Endodermal cell (in vitro differentiated cells): ENCODE measurements at regions not wholly inside any gene's neighbourhood (a gene's known extent, or its start where the extent isn't known, plus 50 kb on each side); places are given as distances from the start of the nearest gene placed in this dataset.
A peak's percentile ranks its signal among the peaks of the same experiment; 100 is the strongest.

ENCODE experiments used
- DNase-seq: peaks from one replicate; pipeline ENCODE4 v3.0.0-alpha.2; 2017
- H3K27ac ChIP-seq: 2 replicates; pipeline ENCODE4 v1.5.1; 2013; ENCODE audit warnings: mild to moderate bottlenecking, low read depth, low read length, moderate library complexity
- H3K27me3 ChIP-seq: 2 replicates; pipeline ENCODE4 v1.6.1; 2013; ENCODE audit warnings: mild to moderate bottlenecking, low read length, moderate library complexity; ENCODE audit not compliant: insufficient read depth, control insufficient read depth, poor library complexity, severe bottlenecking
- H3K36me3 ChIP-seq: 2 replicates; pipeline ENCODE4 v1.7.0; 2013; ENCODE audit warnings: mild to moderate bottlenecking, low read length, moderate library complexity; ENCODE audit not compliant: control insufficient read depth, insufficient read depth
- H3K4me1 ChIP-seq: one replicate; pipeline ENCODE4 v1.7.0; 2013; ENCODE audit warnings: low read length; ENCODE audit not compliant: control insufficient read depth, insufficient read depth
- H3K4me3 ChIP-seq: 2 replicates; pipeline ENCODE4 v1.5.1; 2013; ENCODE audit warnings: mild to moderate bottlenecking, low read length, moderate library complexity
- H3K9ac ChIP-seq: 2 replicates; pipeline ENCODE4 v1.6.1; 2013; ENCODE audit warnings: mild to moderate bottlenecking, low read length, moderate library complexity; ENCODE audit not compliant: poor library complexity, severe bottlenecking; ENCODE audit errors: extremely low read depth
- H3K9me3 ChIP-seq: 2 replicates; pipeline ENCODE4 v1.6.1; 2013; ENCODE audit warnings: mild to moderate bottlenecking, low read length, moderate library complexity; ENCODE audit not compliant: control insufficient read depth
- H3K27ac Mint-ChIP-seq: 2 replicates; pipeline ENCODE4 v1.8.0; 2020; ENCODE audit warnings: mixed read lengths
- H3K27me3 Mint-ChIP-seq: 2 replicates; pipeline ENCODE4 v1.8.0; 2021; ENCODE audit warnings: mild to moderate bottlenecking, mixed read lengths; ENCODE audit not compliant: insufficient read depth
- H3K36me3 Mint-ChIP-seq: 2 replicates; pipeline ENCODE4 v1.8.0; 2020; ENCODE audit warnings: low read depth, mixed read lengths
- H3K4me1 Mint-ChIP-seq: 2 replicates; pipeline ENCODE4 v1.8.0; 2020; ENCODE audit warnings: mixed read lengths
- H3K4me3 Mint-ChIP-seq: 2 replicates; pipeline ENCODE4 v1.8.0; 2020; ENCODE audit warnings: mild to moderate bottlenecking, moderate library complexity, mixed read lengths
- H3K9me3 Mint-ChIP-seq: 2 replicates; pipeline ENCODE4 v1.8.0; 2020; ENCODE audit warnings: mild to moderate bottlenecking, mixed read lengths
- CTCF ChIP-seq: fragments of 200-600 bp; sonication (generic); conservative IDR thresholded peaks from 2 replicates; pipeline ENCODE4 v1.5.0; 2021; ENCODE audit warnings: antibody characterized with exemption, mild to moderate bottlenecking
- WGBS, 2 experiments: methylation state at CpG; one replicate each; pipeline versions ENCODE4 v1.1.5 to v1.1.7; 2013; ENCODE audit warnings: missing lambda C conversion rate in 2 of 2, mixed read lengths in 1 of 2; ENCODE audit not compliant: insufficient coverage in 1 of 2, insufficient read length in 1 of 2; 5-methylcytosine and 5-hydroxymethylcytosine counted together

GRCh38 chr10:123408660-123409059 lies 254.5 kb downstream of the BUB3 start:
- H3K27me3 Mint-ChIP-seq, result no peaks in the 10 kb centered on the region
- peaks cover 30% of the 10 kb centered on the region for H3K9me3 Mint-ChIP-seq
- Histone ChIP-seq H3K27me3 (no peaks in the 10 kb centered on the region), H3K27ac (no peak overlapping the region), H3K36me3 (no peaks in the 10 kb centered on the region), H3K4me3 (no peak overlapping the region), H3K9me3 (peaks cover 18% of the 10 kb centered on the region), H3K4me1 (no peaks in the 10 kb centered on the region), H3K9ac (no peak overlapping the region)
- H3K27ac Mint-ChIP-seq, result no peak overlapping the region
- peaks cover 2% of the 10 kb centered on the region for H3K36me3 Mint-ChIP-seq
- DNase-seq, result peak; percentile 5
- WGBS, 2 experiments, result 66 to 89% methylated on average over 3 of the region's 3 CpGs
- no peak overlapping the region for H3K4me3 Mint-ChIP-seq
- TF ChIP-seq CTCF, result no peak
- no peaks in the 10 kb centered on the region for H3K4me1 Mint-ChIP-seq

- no peak for TF ChIP-seq CTCF
- Mint-ChIP-seq H3K4me1 (no peaks in the 10 kb centered on the region), H3K4me3 (no peak overlapping the region), H3K27ac (no peak overlapping the region), H3K27me3 (no peaks in the 10 kb centered on the region), H3K9me3 (peaks cover 23% of the 10 kb centered on the region), H3K36me3 (peaks cover under 1% of the 10 kb centered on the region)
- H3K27me3 ChIP-seq, result no peaks in the 10 kb centered on the region
- DNase-seq, result peak; percentile 21
- 80 to 97% methylated on average over 1 to 3 of the region's 3 CpGs for WGBS, 2 experiments
- H3K9ac ChIP-seq, result no peak overlapping the region
- no peak overlapping the region for H3K27ac ChIP-seq
- H3K9me3 ChIP-seq, result peaks cover 13% of the 10 kb centered on the region
- H3K4me3 ChIP-seq, result no peak overlapping the region
- no peaks in the 10 kb centered on the region for H3K4me1 ChIP-seq
- no peaks in the 10 kb centered on the region for H3K36me3 ChIP-seq
Measured at GRCh38 chr10:123409426-123409825, 255.2 kb downstream of the BUB3 start.

GRCh38 chr10:123409884-123410283 lies 255.7 kb downstream of the BUB3 start:
- WGBS, 2 experiments, result 92 to 97% methylated on average over 5 to 6 of the region's 6 CpGs
- H3K4me3 ChIP-seq, result no peak overlapping the region

More at GRCh38 chr10:123409884-123410283, 255.7 kb downstream of the BUB3 start:
- no peaks in the 10 kb centered on the region for H3K36me3 Mint-ChIP-seq
- no peak overlapping the region for H3K27ac Mint-ChIP-seq
- H3K27me3 Mint-ChIP-seq, result no peaks in the 10 kb centered on the region
- no peak for TF ChIP-seq CTCF
- H3K4me3 Mint-ChIP-seq, result no peak overlapping the region
- H3K27ac ChIP-seq, result no peak overlapping the region
- DNase-seq, result peak; percentile 20
- H3K27me3 ChIP-seq, result no peaks in the 10 kb centered on the region
- H3K9me3 Mint-ChIP-seq, result peaks cover 19% of the 10 kb centered on the region
- H3K9ac ChIP-seq, result no peak overlapping the region
- H3K4me1 Mint-ChIP-seq, result no peaks in the 10 kb centered on the region
- H3K4me1 ChIP-seq, result no peaks in the 10 kb centered on the region
- H3K36me3 ChIP-seq, result no peaks in the 10 kb centered on the region
- peaks cover 9% of the 10 kb centered on the region for H3K9me3 ChIP-seq
